ENCODE measurements at regions not wholly inside any gene's neighbourhood (a gene's known extent, or its start where the extent isn't known, plus 50 kb on each side); places are given as distances from the start of the nearest gene placed in this dataset.

GRCh38 chr1:215507119-215507518, 60.0 kb upstream of the KCTD3 start:
- no peak for DNase-seq (ENCODE audit: low spot score in 2 of 2)
- WGBS, 2 donors: 68 to 75% methylated on average over 1 of the region's 1 CpG
- no peak overlapping the region for H3K27ac ChIP-seq
- TF ChIP-seq POLR2A (IDR thresholded peaks at IDR 0.05) (no peak), CTCF (IDR thresholded peaks at IDR 0.05) (no peak), EP300 (IDR thresholded peaks at IDR 0.05) (no peak)
- H3K9me3 ChIP-seq: peaks cover 0 to 40% (median 6%) of the 10 kb centered on the region in 4 donors
- no peaks in the 10 kb centered on the region for H3K4me1 ChIP-seq
- no peaks in the 10 kb centered on the region for H3K36me3 ChIP-seq
- no peak overlapping the region for H3K4me3 ChIP-seq
- no peaks in the 10 kb centered on the region for H3K27me3 ChIP-seq

- WGBS, 2 donors: 92 to 94% methylated on average over 3 of the region's 3 CpGs
Measured at GRCh38 chr1:215508311-215508710, 58.8 kb upstream of the KCTD3 start.

More at GRCh38 chr1:215508311-215508710, 58.8 kb upstream of the KCTD3 start:
- no peaks in the 10 kb centered on the region for H3K27me3 ChIP-seq
- H3K27ac ChIP-seq: no peak overlapping the region
- no peak for DNase-seq (ENCODE audit: low spot score in 2 of 2)
- H3K4me3 ChIP-seq: no peak overlapping the region
- no peaks in the 10 kb centered on the region for H3K36me3 ChIP-seq
- H3K9me3 ChIP-seq: peaks cover 0 to 51% (median 6%) of the 10 kb centered on the region in 4 donors
- no peaks in the 10 kb centered on the region for H3K4me1 ChIP-seq
- no peak for TF ChIP-seq CTCF (IDR thresholded peaks at IDR 0.05)
- no peak for TF ChIP-seq POLR2A (IDR thresholded peaks at IDR 0.05)
- no peak for TF ChIP-seq EP300 (IDR thresholded peaks at IDR 0.05)

Measured in tibial nerve (tissue), 4 donors.